Endothelial cell of umbilical vein (primary cell): ENCODE measurements at regions not wholly inside any gene's neighbourhood (a gene's known extent, or its start where the extent isn't known, plus 50 kb on each side); places are given as distances from the start of the nearest gene placed in this dataset.

ENCODE experiments used
- CTCF ChIP-seq, 2 donors: IDR thresholded peaks; 1 replicate in 1 of 2; 2 replicates in 1 of 2; pipeline ENCODE4 v1.5.1; 2011; ENCODE audit warnings: low read length in 2 of 2, mild to moderate bottlenecking in 2 of 2, moderate library complexity in 2 of 2, control low read depth in 1 of 2, inconsistent platforms in 1 of 2, low read depth in 1 of 2; ENCODE audit not compliant: insufficient read depth in 1 of 2; ENCODE audit errors: extremely low read depth in 1 of 2
- JUN ChIP-seq: IDR thresholded peaks from 2 replicates; pipeline ENCODE4 v1.6.1; 2011; ENCODE audit warnings: borderline replicate concordance, low read depth; ENCODE audit not compliant: insufficient read length, insufficient read depth
- MAX ChIP-seq: IDR thresholded peaks from 2 replicates; pipeline ENCODE4 v1.6.1; 2011; ENCODE audit not compliant: insufficient read depth, insufficient read length
- MYC ChIP-seq: IDR thresholded peaks from one replicate; pipeline ENCODE4 v1.6.1; 2011; ENCODE audit warnings: mild to moderate bottlenecking, low read depth, low read length
- POLR2A ChIP-seq: IDR thresholded peaks from 2 replicates; pipeline ENCODE4 v1.6.1; 2012; ENCODE audit warnings: low read depth, mild to moderate bottlenecking, control low read depth, low read length
- POLR2AphosphoS5 ChIP-seq: IDR thresholded peaks from 2 replicates; pipeline ENCODE4 v1.6.1; 2012; ENCODE audit warnings: low read depth, mild to moderate bottlenecking, control low read depth, low read length, moderate library complexity; ENCODE audit not compliant: insufficient read depth

GRCh38 chr1:80076469-80076868, 1069.9 kb upstream of the ADGRL4 start:
- TF ChIP-seq POLR2AphosphoS5 (no peak), CTCF (IDR thresholded peaks at IDR 0.05; ENCODE audit: extremely low read depth in 1 of 2, insufficient read depth in 1 of 2, low read depth in 1 of 2, low read length in 2 of 2) (no peak), MYC (no peak), JUN (no peak), POLR2A (no peak), MAX (no peak)
